HG03432 (cell line): ENCODE measurements at regions not wholly inside any gene's neighbourhood (a gene's known extent, or its start where the extent isn't known, plus 50 kb on each side); places are given as distances from the start of the nearest gene placed in this dataset.

Source experiments
- ATAC-seq: cut with Tn5 transposase; IDR thresholded peaks from one replicate; pipeline ENCODE4 v1.9.1; 2021; ENCODE audit warnings: mild to moderate bottlenecking, moderate library complexity; ENCODE audit not compliant: unreplicated experiment

GRCh38 chr2:59540864-59541263 lies 1012.6 kb downstream of the BCL11A start:
- no peak for ATAC-seq

GRCh38 chr2:59538398-59538911 lies 1015.0 kb downstream of the BCL11A start:
- ATAC-seq, result no peak

DNA sequence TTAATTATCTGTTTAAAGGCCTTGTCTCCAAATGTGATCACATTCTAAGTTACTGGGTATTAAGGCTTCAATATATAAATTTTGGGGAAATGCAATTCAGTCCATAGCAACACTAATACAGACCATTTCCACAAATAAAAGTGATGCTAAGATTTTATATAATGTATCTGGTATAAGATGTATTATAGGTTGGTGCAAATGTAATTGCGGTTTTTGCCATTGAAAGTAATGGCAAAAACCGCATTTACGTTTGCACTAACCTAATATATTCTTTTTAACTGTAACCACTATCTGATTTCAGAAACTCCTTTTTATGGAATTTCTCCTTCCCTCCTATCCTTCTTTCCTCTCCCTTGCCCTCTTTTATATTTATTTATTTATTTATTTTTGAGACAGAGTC lies 1020.6 kb downstream of the BCL11A start:
- ATAC-seq, result no peak

- no peak for ATAC-seq
These were observed 1023.2 kb downstream of the BCL11A start for GRCh38 chr2:59530258-59530657.

GRCh38 chr2:59529726-59530125 lies 1023.7 kb downstream of the BCL11A start:
- ATAC-seq, result no peak

GRCh38 chr2:59528525-59528924 lies 1024.9 kb downstream of the BCL11A start:
- no peak for ATAC-seq

DNA sequence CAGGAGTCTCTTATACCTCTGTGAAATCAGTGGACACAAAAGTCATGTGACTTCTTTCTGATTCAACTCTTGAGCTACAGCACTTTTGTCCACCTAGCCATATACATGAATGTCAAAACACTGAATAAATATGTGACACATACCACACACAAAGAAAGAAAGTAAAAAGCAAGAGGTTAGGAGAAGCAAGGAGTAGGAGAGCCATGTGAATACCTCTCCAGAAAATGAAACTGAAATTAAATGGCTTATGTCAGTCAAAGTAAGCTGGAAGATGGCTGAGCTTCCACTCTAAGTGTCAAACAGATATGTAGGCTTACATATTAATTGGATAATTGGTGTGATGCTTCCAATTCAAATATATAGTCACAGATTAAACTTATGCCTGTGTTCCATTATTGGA lies 1050.5 kb downstream of the BCL11A start:
- ATAC-seq, result no peak

DNA sequence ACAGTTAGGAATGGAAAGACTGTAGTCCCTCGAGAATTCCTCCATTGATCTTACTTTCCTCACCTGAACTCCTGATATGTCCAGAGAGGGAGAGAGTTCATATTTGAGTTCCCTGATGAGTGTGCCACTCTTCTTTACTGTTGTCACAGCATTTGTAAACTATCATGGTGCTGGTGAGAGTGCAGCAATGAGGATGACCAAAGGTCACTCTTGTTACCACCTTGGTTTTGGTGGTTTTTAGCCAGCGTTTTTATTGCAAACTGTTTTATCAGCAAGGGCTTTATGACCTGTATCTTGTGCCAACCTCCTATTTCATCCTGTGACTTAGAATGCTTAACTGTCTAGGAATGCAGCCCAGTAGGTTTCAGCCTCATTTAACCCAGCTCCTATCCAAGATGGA lies 1062.5 kb downstream of the BCL11A start:
- ATAC-seq, result no peak

DNA sequence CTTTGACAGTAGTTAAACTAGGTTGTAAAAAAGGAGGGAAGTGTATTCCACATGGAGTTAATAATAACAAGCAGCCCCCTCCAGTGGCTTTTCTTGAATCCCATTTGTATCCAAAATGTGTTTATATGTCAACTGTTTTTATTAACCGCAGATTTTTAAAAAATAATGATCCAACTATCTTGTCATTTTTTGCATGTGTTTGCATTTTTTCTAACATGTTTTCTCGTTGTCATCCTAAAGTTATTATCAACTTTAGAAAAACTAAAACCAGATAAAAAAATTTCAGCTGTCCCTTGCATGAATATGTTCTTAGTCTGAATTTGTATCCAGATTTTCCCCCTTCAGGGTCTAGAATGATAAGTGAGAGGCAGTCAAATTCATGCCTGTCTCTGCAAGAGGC lies 1063.3 kb downstream of the BCL11A start:
- no peak for ATAC-seq

- no peak for ATAC-seq
These were observed 1068.8 kb downstream of the BCL11A start for GRCh38 chr2:59484673-59485072.

- ATAC-seq, result no peak
These were observed 1090.0 kb downstream of the BCL11A start for GRCh38 chr2:59463426-59463825.

GRCh38 chr2:59462422-59463197 lies 1090.8 kb downstream of the BCL11A start:
- ATAC-seq, result no peak

DNA sequence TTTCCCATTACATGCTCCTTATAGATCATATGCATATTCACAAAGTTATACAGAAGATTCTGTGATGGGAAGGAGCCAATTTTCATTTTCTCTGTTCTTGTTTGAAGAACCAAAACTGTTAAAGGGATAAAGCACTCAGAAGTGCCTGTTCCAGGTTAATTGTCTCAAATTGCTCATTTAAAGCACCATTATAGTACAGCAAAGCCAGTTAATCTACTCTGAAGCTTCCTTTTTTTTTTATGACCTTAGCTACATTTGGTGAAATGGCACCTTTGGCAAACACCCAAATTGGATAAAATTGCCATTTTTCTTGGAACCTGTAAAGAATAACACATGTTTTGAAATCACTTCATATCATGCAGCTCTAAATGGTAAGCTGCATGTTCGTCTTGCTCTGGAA lies 1092.3 kb downstream of the BCL11A start:
- no peak for ATAC-seq

DNA sequence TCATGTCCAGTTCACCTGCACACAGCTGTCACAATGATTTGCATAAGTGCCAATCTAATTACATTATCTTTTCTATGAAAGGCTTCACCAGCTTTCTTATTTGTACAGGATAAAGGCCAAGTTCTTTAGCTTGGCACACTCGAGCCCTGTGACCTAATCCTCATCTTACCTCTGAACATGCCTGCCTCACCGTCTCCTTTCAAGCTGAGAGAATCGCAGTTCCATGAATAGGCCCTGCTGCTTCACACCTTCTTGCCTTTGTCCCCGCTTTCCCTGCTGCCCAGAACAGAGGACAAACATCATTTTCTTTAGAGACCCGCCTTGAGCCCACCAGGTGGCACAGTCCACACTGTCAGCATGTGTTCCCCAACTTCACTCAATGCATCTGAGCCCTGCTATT lies 1094.7 kb downstream of the BCL11A start:
- no peak for ATAC-seq

DNA sequence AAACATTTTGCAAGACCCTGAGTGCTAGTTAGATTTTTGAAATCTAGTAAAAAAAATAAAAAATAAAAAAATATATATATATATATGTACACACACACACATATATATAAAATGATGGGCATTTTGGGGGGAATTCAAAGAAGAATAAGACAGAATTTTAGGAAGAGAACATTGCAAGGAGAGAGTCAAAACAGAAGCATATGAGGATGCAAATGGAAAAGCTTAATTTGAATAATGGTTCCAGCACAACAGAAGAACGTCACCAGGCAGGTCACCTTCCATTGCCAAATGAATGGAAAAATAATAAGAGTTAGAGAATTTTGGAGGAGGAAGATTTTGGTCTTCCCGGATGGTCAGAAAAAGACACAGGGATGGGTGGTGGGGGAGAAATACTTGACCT lies 1097.2 kb downstream of the BCL11A start:
- no peak for ATAC-seq

- ATAC-seq, result no peak
These were observed 1104.2 kb downstream of the BCL11A start for GRCh38 chr2:59449274-59449673.

- ATAC-seq, result no peak
These were observed 1113.0 kb downstream of the BCL11A start for GRCh38 chr2:59440491-59440890.

DNA sequence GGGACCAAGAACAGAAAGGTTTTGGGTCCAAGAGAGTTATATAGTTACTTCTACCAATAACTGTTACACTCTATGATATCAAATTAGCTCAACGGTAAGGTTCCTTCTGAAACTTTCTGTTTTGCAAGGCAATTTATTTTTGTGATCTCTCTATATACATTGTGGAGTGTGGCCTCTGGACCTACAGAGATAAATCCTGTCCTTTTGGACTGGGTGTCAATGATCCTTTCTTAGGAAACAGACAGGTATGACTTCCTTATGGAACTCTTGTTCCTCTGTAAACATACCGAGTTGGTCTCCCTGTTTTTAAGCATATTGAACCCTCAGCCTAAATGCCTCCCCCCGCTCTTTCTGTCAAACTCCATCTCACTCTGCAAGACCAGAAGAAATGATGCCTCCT lies 1117.8 kb downstream of the BCL11A start:
- ATAC-seq, result no peak

GRCh38 chr2:59428940-59429339 lies 1124.5 kb downstream of the BCL11A start:
- ATAC-seq, result no peak

GRCh38 chr2:59427980-59428379 lies 1125.5 kb downstream of the BCL11A start:
- no peak for ATAC-seq

- ATAC-seq, result no peak
These were observed 1128.2 kb downstream of the BCL11A start for GRCh38 chr2:59425247-59425646.

DNA sequence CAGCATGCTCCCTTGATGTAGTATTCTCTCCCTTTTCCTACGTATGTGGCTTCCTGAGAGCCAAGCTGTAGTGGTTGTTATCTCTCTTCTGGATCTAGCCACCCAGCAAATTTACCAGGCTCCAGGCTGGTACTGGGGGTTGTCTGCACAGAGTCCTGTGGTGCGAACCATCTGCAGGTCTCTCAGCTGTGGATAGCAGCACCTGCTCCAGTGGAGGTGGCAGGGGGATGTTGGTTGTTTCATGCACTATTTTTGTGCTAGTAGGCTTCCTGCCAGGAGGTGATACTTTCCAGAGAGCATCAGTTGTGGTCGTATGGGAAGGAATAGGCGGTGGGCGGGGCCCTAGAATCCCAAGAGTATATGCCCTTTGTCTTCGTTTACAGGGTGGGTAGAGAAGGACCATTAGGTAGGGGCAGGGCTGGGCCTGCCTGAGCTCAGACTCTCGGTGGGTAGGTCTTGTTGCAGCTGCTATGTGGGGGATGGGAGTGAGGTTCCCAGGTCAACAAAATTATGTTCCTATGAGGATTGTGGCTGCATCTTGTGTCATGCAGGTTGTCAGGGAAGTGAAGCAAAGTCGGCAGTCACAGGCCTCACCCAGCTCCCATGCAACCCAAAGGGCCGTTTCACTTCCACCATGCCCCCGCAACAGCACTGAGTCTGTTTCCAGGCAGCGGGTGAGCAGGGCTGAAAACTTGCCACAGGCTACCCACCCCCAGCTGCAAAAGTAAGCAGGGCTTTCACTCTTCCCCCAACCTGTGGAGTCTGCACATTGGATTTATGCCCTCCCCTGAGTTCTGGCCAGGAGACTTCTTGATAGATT lies 1139.5 kb downstream of the BCL11A start:
- ATAC-seq, result no peak
